ENCODE measurements at regions not wholly inside any gene's neighbourhood (a gene's known extent, or its start where the extent isn't known, plus 50 kb on each side); places are given as distances from the start of the nearest gene placed in this dataset.

GRCh38 chr9:682633-683508 lies 158.6 kb upstream of the DMRT1 start (continued):
- TF ChIP-seq MNT (IDR thresholded peaks at IDR 0.05) (peak; percentile 60), HCFC1 (IDR thresholded peaks at IDR 0.05; ENCODE audit: low read depth, low read length) (no peak), SRSF1 (optimal IDR thresholded peaks at IDR 0.05; ENCODE audit: low read depth, low read length) (no peak), FOXM1 (CRISPR knock-in tag; IDR thresholded peaks at IDR 0.05) (no peak), KLF15 (CRISPR knock-in tag; IDR thresholded peaks at IDR 0.05; ENCODE audit: borderline replicate concordance) (no peak), MLLT10 (CRISPR knock-in tag; IDR thresholded peaks at IDR 0.05) (no peak), ZBTB38 (CRISPR knock-in tag; IDR thresholded peaks at IDR 0.05) (peak; percentile 97; the same call in 1 of the 2 replicates), ZNF382 (CRISPR knock-in tag; IDR thresholded peaks at IDR 0.05; ENCODE audit: borderline replicate concordance) (no peak), ZKSCAN1 (IDR thresholded peaks at IDR 0.05; ENCODE audit: low read length) (no peak), REPIN1 (CRISPR knock-in tag; IDR thresholded peaks at IDR 0.05; ENCODE audit: borderline replicate concordance, low read depth) (peak; percentile 91), RNF219 (CRISPR knock-in tag; IDR thresholded peaks at IDR 0.05) (peak; percentile 69; the same call in 1 of the 2 replicates), SATB2 (CRISPR knock-in tag; IDR thresholded peaks at IDR 0.05) (no peak), ZFX (CRISPR knock-in tag; IDR thresholded peaks at IDR 0.05; ENCODE audit: low read depth) (peak; percentile 47; the same call in 1 of the 2 replicates), ZNF574 (CRISPR knock-in tag; IDR thresholded peaks at IDR 0.05) (peak; percentile 70)
- TF ChIP-seq, protein P1, sequence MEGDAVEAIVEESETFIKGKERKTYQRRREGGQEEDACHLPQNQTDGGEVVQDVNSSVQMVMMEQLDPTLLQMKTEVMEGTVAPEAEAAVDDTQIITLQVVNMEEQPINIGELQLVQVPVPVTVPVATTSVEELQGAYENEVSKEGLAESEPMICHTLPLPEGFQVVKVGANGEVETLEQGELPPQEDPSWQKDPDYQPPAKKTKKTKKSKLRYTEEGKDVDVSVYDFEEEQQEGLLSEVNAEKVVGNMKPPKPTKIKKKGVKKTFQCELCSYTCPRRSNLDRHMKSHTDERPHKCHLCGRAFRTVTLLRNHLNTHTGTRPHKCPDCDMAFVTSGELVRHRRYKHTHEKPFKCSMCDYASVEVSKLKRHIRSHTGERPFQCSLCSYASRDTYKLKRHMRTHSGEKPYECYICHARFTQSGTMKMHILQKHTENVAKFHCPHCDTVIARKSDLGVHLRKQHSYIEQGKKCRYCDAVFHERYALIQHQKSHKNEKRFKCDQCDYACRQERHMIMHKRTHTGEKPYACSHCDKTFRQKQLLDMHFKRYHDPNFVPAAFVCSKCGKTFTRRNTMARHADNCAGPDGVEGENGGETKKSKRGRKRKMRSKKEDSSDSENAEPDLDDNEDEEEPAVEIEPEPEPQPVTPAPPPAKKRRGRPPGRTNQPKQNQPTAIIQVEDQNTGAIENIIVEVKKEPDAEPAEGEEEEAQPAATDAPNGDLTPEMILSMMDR (CRISPR knock-in tag; IDR thresholded peaks at IDR 0.05): peak; percentile 56
- TF ChIP-seq, protein P2, sequence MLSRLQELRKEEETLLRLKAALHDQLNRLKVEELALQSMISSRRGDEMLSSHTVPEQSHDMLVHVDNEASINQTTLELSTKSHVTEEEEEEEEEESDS (CRISPR knock-in tag; IDR thresholded peaks at IDR 0.05; ENCODE audit: borderline replicate concordance): peak; percentile 59; the same call in 1 of the 2 replicates

Data from HepG2 (cell line).